Astrocyte of the spinal cord (primary cell): ENCODE measurements at regions not wholly inside any gene's neighbourhood (a gene's known extent, or its start where the extent isn't known, plus 50 kb on each side); places are given as distances from the start of the nearest gene placed in this dataset.
"Not testable (repeated sequence)": the region's sequence is repeated elsewhere in the genome, so short reads cannot be mapped to it uniquely, and the experiment has no call there.

ENCODE experiments used
- DNase-seq: peaks from one replicate; pipeline ENCODE4 v3.0.0; 2011; ENCODE audit warnings: low read depth, low spot score
- H3K4me3 ChIP-seq: 2 replicates; pipeline ENCODE4 v1.5.1; 2011; ENCODE audit warnings: low read depth, mild to moderate bottlenecking, low read length, moderate library complexity
- CTCF ChIP-seq: IDR thresholded peaks from 2 replicates; pipeline ENCODE4 v1.5.1; 2012; ENCODE audit warnings: low read depth, mild to moderate bottlenecking, low read length, inconsistent platforms
- in situ Hi-C: cut with HindIII; loops from 2 replicates; pipeline ENCODE4 v1.10.0; 2017; ENCODE audit warnings: low sequenced_read_pairs

- no peak overlapping the region for H3K4me3 ChIP-seq
- DNase-seq, result no peak
- TF ChIP-seq CTCF, result no peak
- in situ Hi-C loops, result no loop called here
Measured at GRCh38 chr1:228887960-228888359, 152.7 kb downstream of the RHOU start.

GRCh38 chr1:228889289-228889688 is 154.0 kb downstream of the RHOU start:
- DNase-seq, result no peak
- in situ Hi-C loops, result no loop called here
- TF ChIP-seq CTCF, result no peak
- no peak overlapping the region for H3K4me3 ChIP-seq

GRCh38 chr1:228891272-228892034 is 156.2 kb downstream of the RHOU start:
- no peak for TF ChIP-seq CTCF
- in situ Hi-C loops, result no loop called here
- no peak for DNase-seq
- no peak overlapping the region for H3K4me3 ChIP-seq

GRCh38 chr1:228892200-228892599 is 156.9 kb downstream of the RHOU start:
- in situ Hi-C loops, result not testable (repeated sequence)

GRCh38 chr1:228894442-228894989 is 159.2 kb downstream of the RHOU start:
- DNase-seq, result no peak
- no peak for TF ChIP-seq CTCF
- in situ Hi-C loops, result no loop called here
- H3K4me3 ChIP-seq, result no peak overlapping the region

More at GRCh38 chr1:228892200-228892599, 156.9 kb downstream of the RHOU start:
- not testable (repeated sequence) for H3K4me3 ChIP-seq, DNase-seq

- DNase-seq, result no peak
- TF ChIP-seq CTCF, result no peak
- H3K4me3 ChIP-seq, result no peak overlapping the region
- in situ Hi-C loops, result no loop called here
Measured at GRCh38 chr1:228897901-228898300, 162.6 kb downstream of the RHOU start.

- DNase-seq, result no peak
- in situ Hi-C loops, result no loop called here
- H3K4me3 ChIP-seq, result no peak overlapping the region
- TF ChIP-seq CTCF, result no peak
Measured at GRCh38 chr1:228898582-228898992, 163.3 kb downstream of the RHOU start.
